ENCODE measurements at regions not wholly inside any gene's neighbourhood (a gene's known extent, or its start where the extent isn't known, plus 50 kb on each side); places are given as distances from the start of the nearest gene placed in this dataset.

- no peak overlapping the region for H4K8ac ChIP-seq (ENCODE audit: low read depth in 2 of 2, low read length in 2 of 2)
- no peak for TF ChIP-seq CHD1 (IDR thresholded peaks at IDR 0.05; ENCODE audit: low read depth, low read length)
- no peak for TF ChIP-seq MAZ (IDR thresholded peaks at IDR 0.05; ENCODE audit: borderline replicate concordance, low read depth, low read length)
- no peak for TF ChIP-seq POLR2A (IDR thresholded peaks at IDR 0.05; ENCODE audit: low read depth, low read length)
- TF ChIP-seq NFE2L2 (IDR thresholded peaks at IDR 0.05; ENCODE audit: low read depth, low read length): no peak
- TF ChIP-seq USF2 (IDR thresholded peaks at IDR 0.05; ENCODE audit: low read depth, low read length): no peak
- no peak for TF ChIP-seq MAFK (IDR thresholded peaks at IDR 0.05; ENCODE audit: low read depth, low read length)
- TF ChIP-seq MXI1 (IDR thresholded peaks at IDR 0.05; ENCODE audit: borderline replicate concordance, low read depth, low read length): no peak
- no peak for TF ChIP-seq RAD21 (IDR thresholded peaks at IDR 0.05; ENCODE audit: low read length)
- TF ChIP-seq RFX5 (IDR thresholded peaks at IDR 0.05; ENCODE audit: low read depth, low read length): no peak
- TF ChIP-seq CTCF (conservative IDR thresholded peaks at IDR 0.05; ENCODE audit: low read depth, low read length): no peak
- TF ChIP-seq SMC3 (IDR thresholded peaks at IDR 0.05; ENCODE audit: low read depth, low read length): no peak
- TF ChIP-seq CEBPB (IDR thresholded peaks at IDR 0.05; ENCODE audit: low read depth, low read length): no peak
- no peak for TF ChIP-seq FOS (IDR thresholded peaks at IDR 0.05; ENCODE audit: low read depth, low read length)
- TF ChIP-seq BHLHE40 (IDR thresholded peaks at IDR 0.05; ENCODE audit: low read depth, low read length): no peak
These were observed 276.5 kb upstream of the TYRP1 start for GRCh38 chr9:12416716-12417115.

More at GRCh38 chr9:12416716-12417115, 276.5 kb upstream of the TYRP1 start:
- no peak overlapping the region for H3K4me3 ChIP-seq (ENCODE audit: insufficient read depth, low read depth, low read length)
- no peaks in the 10 kb centered on the region for H3K36me3 ChIP-seq (ENCODE audit: control insufficient read depth, insufficient read depth, low read length)
- H3K4ac ChIP-seq (ENCODE audit: low read depth, low read length): no peak overlapping the region
- intact Hi-C loops (cut with micrococcal nuclease) (no loop called here), dilution Hi-C loops (cut with HindIII; ENCODE audit: low sequenced_read_pairs, unreplicated experiment) (no loop called here), in situ Hi-C loops (cut with MboI; ENCODE audit: low sequenced_read_pairs) (no loop called here)
- no peak overlapping the region for H2BK5ac ChIP-seq (ENCODE audit: low read depth, low read length, poor library complexity, severe bottlenecking)
- no peak overlapping the region for H3K18ac ChIP-seq (ENCODE audit: low read depth, low read length)
- no peak overlapping the region for H2AK9ac ChIP-seq (replicated peaks; ENCODE audit: low read depth, low read length, poor library complexity)
- H3K9me1 ChIP-seq (ENCODE audit: insufficient read depth, low read length): no peaks in the 10 kb centered on the region
- no peak for DNase-seq
- 45% methylated on average over 1 of the region's 2 CpGs; no CpG with 5 or more reads in 1 of the 2 experiments for WGBS, 2 experiments (ENCODE audit: extremely low coverage in 2 of 2, insufficient read length in 1 of 2)
- no peaks in the 10 kb centered on the region for H4K20me1 ChIP-seq (ENCODE audit: insufficient read depth, low read length)
- H3K4me1 ChIP-seq (ENCODE audit: control insufficient read depth, insufficient read depth, low read length): no peaks in the 10 kb centered on the region
- H3K79me1 ChIP-seq (ENCODE audit: low read depth in 1 of 2, low read length in 2 of 2): no peaks in the 10 kb centered on the region
- no peak overlapping the region for H2BK15ac ChIP-seq (ENCODE audit: low read depth, low read length)
- H2BK20ac ChIP-seq (ENCODE audit: low read depth, low read length): no peak overlapping the region
- no peak overlapping the region for H2AFZ ChIP-seq (replicated peaks; ENCODE audit: low read length, poor library complexity)
- H3K23ac ChIP-seq (ENCODE audit: low read depth, low read length): no peak overlapping the region
- no peak overlapping the region for H2BK120ac ChIP-seq (ENCODE audit: low read depth, low read length)
- H2AK5ac ChIP-seq (ENCODE audit: low read depth, low read length): no peak overlapping the region
- H3K14ac ChIP-seq (replicated peaks; ENCODE audit: low read depth, low read length): no peak overlapping the region
- no peak overlapping the region for H3K9ac ChIP-seq (ENCODE audit: low read depth, low read length)
- ChIA-PET CTCF (no interaction called here), POLR2A (ENCODE audit: unreplicated experiment) (no interaction called here)
- H3K27ac ChIP-seq (ENCODE audit: insufficient read depth, low read length): no peak overlapping the region
- no peak for ATAC-seq (ENCODE audit: low read depth)
- BruUV-seq (replicated peaks): no TSS peak
- H3K56ac ChIP-seq (ENCODE audit: extremely low read depth, insufficient read depth, low read length): no peak overlapping the region
- no peaks in the 10 kb centered on the region for H3K27me3 ChIP-seq (ENCODE audit: control insufficient read depth, insufficient read depth, low read length)
- no peak overlapping the region for H4K5ac ChIP-seq (ENCODE audit: low read depth, low read length)
- no peaks in the 10 kb centered on the region for H3K9me3 ChIP-seq (ENCODE audit: control insufficient read depth, insufficient read depth, low read length)
- H4K91ac ChIP-seq (ENCODE audit: insufficient read depth, low read depth, low read length): no peak overlapping the region
- H3K4me2 ChIP-seq (ENCODE audit: low read depth, low read length): no peak overlapping the region

All from IMR-90 (cell line).